Endodermal cell (in vitro differentiated cells): ENCODE measurements at regions not wholly inside any gene's neighbourhood (a gene's known extent, or its start where the extent isn't known, plus 50 kb on each side); places are given as distances from the start of the nearest gene placed in this dataset.

Experiments used
- DNase-seq: peaks from one replicate; pipeline ENCODE4 v3.0.0-alpha.2; 2017
- H3K27ac ChIP-seq: 2 replicates; pipeline ENCODE4 v1.5.1; 2013; ENCODE audit warnings: mild to moderate bottlenecking, low read depth, low read length, moderate library complexity
- H3K27me3 ChIP-seq: 2 replicates; pipeline ENCODE4 v1.6.1; 2013; ENCODE audit warnings: mild to moderate bottlenecking, low read length, moderate library complexity; ENCODE audit not compliant: insufficient read depth, control insufficient read depth, poor library complexity, severe bottlenecking
- H3K36me3 ChIP-seq: 2 replicates; pipeline ENCODE4 v1.7.0; 2013; ENCODE audit warnings: mild to moderate bottlenecking, low read length, moderate library complexity; ENCODE audit not compliant: control insufficient read depth, insufficient read depth
- H3K4me1 ChIP-seq: one replicate; pipeline ENCODE4 v1.7.0; 2013; ENCODE audit warnings: low read length; ENCODE audit not compliant: control insufficient read depth, insufficient read depth
- H3K4me3 ChIP-seq: 2 replicates; pipeline ENCODE4 v1.5.1; 2013; ENCODE audit warnings: mild to moderate bottlenecking, low read length, moderate library complexity
- H3K9ac ChIP-seq: 2 replicates; pipeline ENCODE4 v1.6.1; 2013; ENCODE audit warnings: mild to moderate bottlenecking, low read length, moderate library complexity; ENCODE audit not compliant: poor library complexity, severe bottlenecking; ENCODE audit errors: extremely low read depth
- H3K9me3 ChIP-seq: 2 replicates; pipeline ENCODE4 v1.6.1; 2013; ENCODE audit warnings: mild to moderate bottlenecking, low read length, moderate library complexity; ENCODE audit not compliant: control insufficient read depth
- H3K27ac Mint-ChIP-seq: 2 replicates; pipeline ENCODE4 v1.8.0; 2020; ENCODE audit warnings: mixed read lengths
- H3K27me3 Mint-ChIP-seq: 2 replicates; pipeline ENCODE4 v1.8.0; 2021; ENCODE audit warnings: mild to moderate bottlenecking, mixed read lengths; ENCODE audit not compliant: insufficient read depth
- H3K36me3 Mint-ChIP-seq: 2 replicates; pipeline ENCODE4 v1.8.0; 2020; ENCODE audit warnings: low read depth, mixed read lengths
- H3K4me1 Mint-ChIP-seq: 2 replicates; pipeline ENCODE4 v1.8.0; 2020; ENCODE audit warnings: mixed read lengths
- H3K4me3 Mint-ChIP-seq: 2 replicates; pipeline ENCODE4 v1.8.0; 2020; ENCODE audit warnings: mild to moderate bottlenecking, moderate library complexity, mixed read lengths
- H3K9me3 Mint-ChIP-seq: 2 replicates; pipeline ENCODE4 v1.8.0; 2020; ENCODE audit warnings: mild to moderate bottlenecking, mixed read lengths
- WGBS, 2 experiments: methylation state at CpG; one replicate each; pipeline versions ENCODE4 v1.1.5 to v1.1.7; 2013; ENCODE audit warnings: missing lambda C conversion rate in 2 of 2, mixed read lengths in 1 of 2; ENCODE audit not compliant: insufficient coverage in 1 of 2, insufficient read length in 1 of 2; 5-methylcytosine and 5-hydroxymethylcytosine counted together
- TF ChIP-seq, protein P1 (sequence below): fragments of 200-600 bp; sonication (generic); conservative IDR thresholded peaks from 2 replicates; pipeline ENCODE4 v1.5.0; 2021; ENCODE audit warnings: antibody characterized with exemption, mild to moderate bottlenecking

DNA sequence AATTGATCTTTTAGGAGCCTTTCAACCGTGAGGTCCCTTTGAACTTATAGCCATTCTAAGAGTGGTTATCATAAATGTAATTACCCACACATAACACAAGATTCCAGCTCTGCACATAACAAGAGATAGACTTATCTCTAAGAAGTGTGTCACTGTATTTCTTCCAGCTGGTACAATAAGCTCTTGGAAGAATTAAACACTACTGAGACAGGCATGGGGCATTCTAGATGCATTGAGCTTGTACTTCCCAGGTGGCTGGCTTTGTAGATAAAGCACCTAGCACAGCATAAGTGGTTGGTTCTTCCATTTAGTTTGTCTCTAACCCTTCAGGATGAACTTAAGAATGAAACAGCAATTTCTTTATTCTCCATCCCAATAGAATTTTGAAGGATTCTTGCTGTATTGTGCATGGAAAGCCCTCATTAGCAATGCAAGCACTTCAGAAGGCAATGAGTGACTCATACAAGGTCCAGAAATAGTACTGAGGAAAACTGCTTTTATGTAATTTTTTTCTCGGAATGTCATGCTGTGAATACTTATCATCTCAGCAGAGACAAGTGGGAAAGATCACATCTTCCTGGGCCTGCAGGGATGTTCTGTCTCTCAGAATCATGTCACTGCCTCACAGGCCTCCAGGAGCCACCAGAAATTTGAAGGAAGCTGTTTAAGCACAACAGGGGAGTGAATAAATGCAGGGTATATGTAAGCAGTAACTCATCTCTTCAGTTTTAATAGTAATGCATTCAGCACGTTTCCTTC, 91.1 kb upstream of the CD180 start:
- no peak overlapping the region for H3K9ac ChIP-seq
- no peaks in the 10 kb centered on the region for H3K4me1 ChIP-seq
- 75 to 80% methylated on average over 1 to 3 of the region's 3 CpGs for WGBS, 2 experiments
- Mint-ChIP-seq H3K36me3 (no peaks in the 10 kb centered on the region), H3K4me3 (no peak overlapping the region), H3K27me3 (no peaks in the 10 kb centered on the region), H3K27ac (no peak overlapping the region), H3K9me3 (no peaks in the 10 kb centered on the region), H3K4me1 (peaks cover 25% of the 10 kb centered on the region)
- H3K4me3 ChIP-seq, result no peak overlapping the region
- no peak overlapping the region for H3K27ac ChIP-seq
- DNase-seq, result no peak
- no peaks in the 10 kb centered on the region for H3K27me3 ChIP-seq
- TF ChIP-seq, protein P1, sequence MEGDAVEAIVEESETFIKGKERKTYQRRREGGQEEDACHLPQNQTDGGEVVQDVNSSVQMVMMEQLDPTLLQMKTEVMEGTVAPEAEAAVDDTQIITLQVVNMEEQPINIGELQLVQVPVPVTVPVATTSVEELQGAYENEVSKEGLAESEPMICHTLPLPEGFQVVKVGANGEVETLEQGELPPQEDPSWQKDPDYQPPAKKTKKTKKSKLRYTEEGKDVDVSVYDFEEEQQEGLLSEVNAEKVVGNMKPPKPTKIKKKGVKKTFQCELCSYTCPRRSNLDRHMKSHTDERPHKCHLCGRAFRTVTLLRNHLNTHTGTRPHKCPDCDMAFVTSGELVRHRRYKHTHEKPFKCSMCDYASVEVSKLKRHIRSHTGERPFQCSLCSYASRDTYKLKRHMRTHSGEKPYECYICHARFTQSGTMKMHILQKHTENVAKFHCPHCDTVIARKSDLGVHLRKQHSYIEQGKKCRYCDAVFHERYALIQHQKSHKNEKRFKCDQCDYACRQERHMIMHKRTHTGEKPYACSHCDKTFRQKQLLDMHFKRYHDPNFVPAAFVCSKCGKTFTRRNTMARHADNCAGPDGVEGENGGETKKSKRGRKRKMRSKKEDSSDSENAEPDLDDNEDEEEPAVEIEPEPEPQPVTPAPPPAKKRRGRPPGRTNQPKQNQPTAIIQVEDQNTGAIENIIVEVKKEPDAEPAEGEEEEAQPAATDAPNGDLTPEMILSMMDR, result no peak
- H3K9me3 ChIP-seq, result no peaks in the 10 kb centered on the region
- H3K36me3 ChIP-seq, result no peaks in the 10 kb centered on the region

DNA sequence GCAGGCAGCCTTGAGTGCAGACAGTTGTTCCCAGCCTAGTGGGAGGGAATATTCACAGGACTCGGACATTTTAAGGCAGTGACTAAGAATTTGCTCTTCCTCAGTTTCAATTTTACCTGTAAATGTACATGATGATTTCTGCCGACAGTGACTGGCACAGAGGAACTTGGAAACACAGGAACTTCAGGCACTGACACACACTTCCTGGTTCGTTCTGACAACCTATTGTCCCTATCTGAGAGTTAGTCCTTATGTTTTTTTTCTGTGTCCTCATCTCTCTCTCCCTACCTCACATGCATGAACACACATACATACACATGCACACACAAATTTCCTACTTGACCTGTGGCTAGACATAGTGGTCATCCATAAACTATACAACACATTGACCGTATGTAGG, 89.4 kb upstream of the CD180 start:
- no peaks in the 10 kb centered on the region for H3K27me3 ChIP-seq
- Mint-ChIP-seq H3K27me3 (no peaks in the 10 kb centered on the region), H3K36me3 (no peaks in the 10 kb centered on the region), H3K4me3 (no peak overlapping the region), H3K27ac (no peak overlapping the region), H3K9me3 (no peaks in the 10 kb centered on the region), H3K4me1 (peaks cover 21% of the 10 kb centered on the region)
- H3K36me3 ChIP-seq, result no peaks in the 10 kb centered on the region
- no peaks in the 10 kb centered on the region for H3K9me3 ChIP-seq
- H3K9ac ChIP-seq, result no peak overlapping the region
- no peaks in the 10 kb centered on the region for H3K4me1 ChIP-seq
- H3K27ac ChIP-seq, result no peak overlapping the region
- DNase-seq, result no peak
- 92 to 95% methylated on average over 4 of the region's 4 CpGs for WGBS, 2 experiments
- no peak overlapping the region for H3K4me3 ChIP-seq
- TF ChIP-seq, protein P1, result no peak

- H3K4me1 ChIP-seq, result no peaks in the 10 kb centered on the region
- H3K27ac Mint-ChIP-seq, result no peak overlapping the region
- peaks cover 3% of the 10 kb centered on the region for H3K36me3 Mint-ChIP-seq
- peaks cover 19% of the 10 kb centered on the region for H3K4me1 Mint-ChIP-seq
- no peak overlapping the region for H3K4me3 Mint-ChIP-seq
- H3K4me3 ChIP-seq, result no peak overlapping the region
- DNase-seq, result no peak
- WGBS, 2 experiments, result 91 to 100% methylated on average over 1 to 4 of the region's 4 CpGs
- H3K9me3 ChIP-seq, result peaks cover 6% of the 10 kb centered on the region
- no peaks in the 10 kb centered on the region for H3K27me3 ChIP-seq
- H3K9me3 Mint-ChIP-seq, result peaks cover 12% of the 10 kb centered on the region
- TF ChIP-seq, protein P1, result no peak
- no peaks in the 10 kb centered on the region for H3K27me3 Mint-ChIP-seq
- H3K9ac ChIP-seq, result no peak overlapping the region
- no peak overlapping the region for H3K27ac ChIP-seq
- H3K36me3 ChIP-seq, result no peaks in the 10 kb centered on the region
Observed at GRCh38 chr5:67283988-67284487, 87.4 kb upstream of the CD180 start.
